HEK293 (cell line): ENCODE measurements at regions not wholly inside any gene's neighbourhood (a gene's known extent, or its start where the extent isn't known, plus 50 kb on each side); places are given as distances from the start of the nearest gene placed in this dataset.
"Not testable (repeated sequence)": the region's sequence is repeated elsewhere in the genome, so short reads cannot be mapped to it uniquely, and the experiment has no call there.

Experiments used
- CTCF ChIP-seq: fragments of 450-650 bp; formaldehyde crosslinking; IDR thresholded peaks from 2 replicates; pipeline ENCODE4 v1.5.1; 2016; ENCODE audit warnings: missing biosample characterization, missing genetic modification characterization
- MYNN ChIP-seq: fragments of 450-650 bp; formaldehyde crosslinking; IDR thresholded peaks from 2 replicates; pipeline ENCODE4 v1.5.1; 2016; ENCODE audit warnings: missing biosample characterization, missing genetic modification characterization, borderline replicate concordance
- SETDB1 ChIP-seq: IDR thresholded peaks from one replicate; pipeline ENCODE4 v1.6.1; 2017; ENCODE audit warnings: mild to moderate bottlenecking, low read length, moderate library complexity, mixed read lengths; ENCODE audit not compliant: insufficient read length
- ZBTB26 ChIP-seq: fragments of 450-650 bp; formaldehyde crosslinking; optimal IDR thresholded peaks from 2 replicates; pipeline ENCODE3; 2016; ENCODE audit warnings: missing biosample characterization, mild to moderate bottlenecking, missing genetic modification characterization
- ZNF175 ChIP-seq: fragments of 450-650 bp; formaldehyde crosslinking; IDR thresholded peaks from 2 replicates; pipeline ENCODE4 v1.5.1; 2016; ENCODE audit warnings: missing biosample characterization, missing genetic modification characterization
- ZNF274 ChIP-seq, 2 experiments: fragments of 200-500 bp in 1 of 2; fragments of 450-650 bp in 1 of 2; sonication (Bioruptor generic) in 1 of 2; formaldehyde crosslinking in 1 of 2; IDR thresholded peaks; 2 replicates each; pipeline versions ENCODE4 v1.5.1 to v1.6.1; 2014 to 2016; ENCODE audit warnings: borderline replicate concordance in 1 of 2, inconsistent platforms in 1 of 2, low read length in 1 of 2, missing biosample characterization in 1 of 2, missing genetic modification characterization in 1 of 2

- not testable (repeated sequence) for TF ChIP-seq ZNF175 (tag by site-specific recombination); ZBTB26 (tag by site-specific recombination); CTCF; ZNF274 (IDR thresholded peaks at IDR 0.05; ENCODE audit: low read length); ZNF274 (tag by site-specific recombination; IDR thresholded peaks at IDR 0.05; ENCODE audit: borderline replicate concordance); SETDB1; MYNN (tag by site-specific recombination)
Measured at GRCh38 chr14:89726226-89726625, 228.3 kb downstream of the EFCAB11 start.
